WTC11 (cell line): ENCODE measurements at regions not wholly inside any gene's neighbourhood (a gene's known extent, or its start where the extent isn't known, plus 50 kb on each side); places are given as distances from the start of the nearest gene placed in this dataset.

ENCODE experiments used
- ATAC-seq: fragments of 200-7000 bp; cut with Tn5 transposase; 2 replicates; pipeline ENCODE4 v1.10.0; 2021; ENCODE audit warnings: mild to moderate bottlenecking, moderate library complexity
- CTCF ChIA-PET: fragments of 300-600 bp; sonication (Branson Sonifier 250); formaldehyde crosslinking; loops from one replicate; lab custom pipeline; 2021; ENCODE audit warnings: antibody characterized with exemption; lab: Charles Lee
- POLR2A ChIA-PET: fragments of 350-600 bp; sonication (Branson Sonifier 250); formaldehyde crosslinking; loops from one replicate; lab custom pipeline; 2021; ENCODE audit warnings: antibody characterized with exemption; lab: Charles Lee
- DNase-seq: peaks from one replicate; pipeline ENCODE4 v3.0.0; 2021; ENCODE audit warnings: low spot score
- H3K27ac Mint-ChIP-seq: 2 replicates; pipeline ENCODE4 v1.8.0; 2021; ENCODE audit warnings: mixed read lengths
- H3K27me3 Mint-ChIP-seq: 2 replicates; pipeline ENCODE4 v1.8.0; 2021; ENCODE audit warnings: low read depth, mild to moderate bottlenecking, moderate library complexity, mixed read lengths
- H3K36me3 Mint-ChIP-seq: 2 replicates; pipeline ENCODE4 v1.8.0; 2021; ENCODE audit warnings: mixed read lengths
- H3K4me1 Mint-ChIP-seq: 2 replicates; pipeline ENCODE4 v1.8.0; 2022; ENCODE audit warnings: mixed read lengths
- H3K4me3 Mint-ChIP-seq: 2 replicates; pipeline ENCODE4 v1.8.0; 2021; ENCODE audit warnings: mild to moderate bottlenecking, moderate library complexity, mixed read lengths
- H3K9me3 Mint-ChIP-seq: 2 replicates; pipeline ENCODE4 v1.8.0; 2021; ENCODE audit warnings: mixed read lengths
- AR ChIP-seq: fragments of 250-450 bp; sonication (Bioruptor Pico); IDR thresholded peaks from 2 replicates; pipeline ENCODE4 v1.9.0; 2021; ENCODE audit warnings: mild to moderate bottlenecking
- ATF6 ChIP-seq: sonication (generic); formaldehyde crosslinking; IDR thresholded peaks from 2 replicates; pipeline ENCODE4 v1.8.1; 2023; ENCODE audit warnings: mild to moderate bottlenecking, missing genetic modification reagents
- E2F5 ChIP-seq: sonication (generic); formaldehyde crosslinking; IDR thresholded peaks from 2 replicates; pipeline ENCODE4 v1.8.1; 2022; ENCODE audit warnings: mild to moderate bottlenecking, moderate library complexity, missing genetic modification reagents
- ELF4 ChIP-seq: sonication (generic); formaldehyde crosslinking; IDR thresholded peaks from 2 replicates; pipeline ENCODE4 v1.8.1; 2022; ENCODE audit warnings: low read depth, mild to moderate bottlenecking, moderate library complexity, missing genetic modification reagents
- ETV6 ChIP-seq: sonication (generic); formaldehyde crosslinking; IDR thresholded peaks from 2 replicates; pipeline ENCODE4 v1.8.1; 2022; ENCODE audit warnings: mild to moderate bottlenecking, missing genetic modification reagents
- FOXP4 ChIP-seq: sonication (generic); formaldehyde crosslinking; IDR thresholded peaks from 2 replicates; pipeline ENCODE4 v1.8.0; 2022; ENCODE audit warnings: mild to moderate bottlenecking, missing genetic modification reagents
- GABPB1 ChIP-seq: sonication (generic); formaldehyde crosslinking; IDR thresholded peaks from 2 replicates; pipeline ENCODE4 v1.8.1; 2023; ENCODE audit warnings: mild to moderate bottlenecking, missing genetic modification reagents
- IRF1 ChIP-seq: sonication (generic); formaldehyde crosslinking; IDR thresholded peaks from 2 replicates; pipeline ENCODE4 v1.8.0; 2023; ENCODE audit warnings: missing genetic modification reagents
- KAT7 ChIP-seq: sonication (generic); formaldehyde crosslinking; IDR thresholded peaks from 2 replicates; pipeline ENCODE4 v1.8.1; 2023; ENCODE audit warnings: missing genetic modification reagents, mild to moderate bottlenecking, borderline replicate concordance
- MXD4 ChIP-seq: fragments of 250-450 bp; sonication (Bioruptor Pico); IDR thresholded peaks from 2 replicates; pipeline ENCODE4 v1.8.0; 2021; ENCODE audit warnings: mild to moderate bottlenecking, moderate library complexity, borderline replicate concordance
- MYBL2 ChIP-seq: sonication (generic); formaldehyde crosslinking; IDR thresholded peaks from 2 replicates; pipeline ENCODE4 v1.8.1; 2023; ENCODE audit warnings: mild to moderate bottlenecking, moderate library complexity, missing genetic modification reagents
- NFE2L1 ChIP-seq: sonication (generic); formaldehyde crosslinking; IDR thresholded peaks from 2 replicates; pipeline ENCODE4 v1.8.1; 2023; ENCODE audit warnings: missing genetic modification reagents
- NR2C2 ChIP-seq: sonication (generic); formaldehyde crosslinking; IDR thresholded peaks from 2 replicates; pipeline ENCODE4 v1.8.0; 2022; ENCODE audit warnings: mild to moderate bottlenecking, missing genetic modification reagents
- ZNF121 ChIP-seq: sonication (generic); formaldehyde crosslinking; IDR thresholded peaks from 2 replicates; pipeline ENCODE4 v1.8.0; 2023; ENCODE audit warnings: missing genetic modification reagents
- ZNF138 ChIP-seq: sonication (generic); formaldehyde crosslinking; conservative IDR thresholded peaks from 2 replicates; pipeline ENCODE4 v1.8.1; 2022; ENCODE audit warnings: mild to moderate bottlenecking, moderate library complexity, missing genetic modification reagents
- ZNF219 ChIP-seq: sonication (generic); formaldehyde crosslinking; IDR thresholded peaks from 2 replicates; pipeline ENCODE4 v1.8.0; 2023; ENCODE audit warnings: missing genetic modification reagents, mild to moderate bottlenecking, borderline replicate concordance
- ZNF317 ChIP-seq: sonication (generic); formaldehyde crosslinking; IDR thresholded peaks from 2 replicates; pipeline ENCODE4 v1.8.1; 2023; ENCODE audit warnings: low read depth, mild to moderate bottlenecking, moderate library complexity, missing genetic modification reagents, borderline replicate concordance
- ZNF396 ChIP-seq: fragments of 250-450 bp; sonication (Bioruptor Pico); IDR thresholded peaks from 2 replicates; pipeline ENCODE4 v1.8.0; 2021; ENCODE audit warnings: mild to moderate bottlenecking, moderate library complexity, borderline replicate concordance
- ZNF423 ChIP-seq: fragments of 250-450 bp; sonication (Bioruptor Pico); IDR thresholded peaks from 2 replicates; pipeline ENCODE4 v2.1.2; 2022; ENCODE audit warnings: mild to moderate bottlenecking, moderate library complexity

GRCh38 chr12:92022093-92022492 lies 123.6 kb downstream of the BTG1 start (continued):
- TF ChIP-seq GABPB1 = no peak
- no peak for TF ChIP-seq MXD4 (CRISPR knock-in tag)
- TF ChIP-seq AR (CRISPR knock-in tag) = no peak
- no peak for TF ChIP-seq ATF6 (CRISPR knock-in tag)
- no peak for TF ChIP-seq ZNF423

GRCh38 chr12:92021666-92022035 lies 124.0 kb downstream of the BTG1 start:
- DNase-seq (peak; percentile 30), ATAC-seq (peak; percentile 100)
- Mint-ChIP-seq H3K27ac (peak overlapping the region; percentile 73), H3K4me3 (no peak overlapping the region), H3K4me1 (peaks cover 21% of the 10 kb centered on the region), H3K9me3 (peaks cover 7% of the 10 kb centered on the region; the same call in 1 of the 2 replicates), H3K36me3 (no peaks in the 10 kb centered on the region; the same call in 1 of the 2 replicates), H3K27me3 (no peaks in the 10 kb centered on the region)
- CTCF ChIA-PET = interaction anchor here (0.6 kb wide), 1 partner anchor 405 kb away, joined by 8 read pairs; no protein-coding TSS in a partner anchor
- 0 out of 2 replicates have a peak, but pooled peaks have one; percentile 13 for TF ChIP-seq ZNF317 (CRISPR knock-in tag)
- no peak for TF ChIP-seq ZNF138 (CRISPR knock-in tag)
- POLR2A ChIA-PET = no interaction called here

GRCh38 chr12:92020983-92021665 lies 124.5 kb downstream of the BTG1 start:
- POLR2A ChIA-PET = interaction anchor here (0.7 kb wide), 1 partner anchor 120 kb away, joined by 3 read pairs; no protein-coding TSS in a partner anchor
- no peaks in the 10 kb centered on the region for H3K27me3 Mint-ChIP-seq
- H3K4me3 Mint-ChIP-seq = no peak overlapping the region
- no peak for ATAC-seq
- H3K36me3 Mint-ChIP-seq = no peaks in the 10 kb centered on the region; the same call in 1 of the 2 replicates
- H3K4me1 Mint-ChIP-seq = peaks cover 21% of the 10 kb centered on the region
- CTCF ChIA-PET = no interaction called here
- TF ChIP-seq IRF1 (CRISPR knock-in tag) (no peak), NFE2L1 (CRISPR knock-in tag) (no peak)
- peak overlapping the region; percentile 73 for H3K27ac Mint-ChIP-seq
- no peak for DNase-seq
- H3K9me3 Mint-ChIP-seq = peaks cover 10% of the 10 kb centered on the region; the same call in 1 of the 2 replicates

GRCh38 chr12:92019491-92020277 lies 126.0 kb downstream of the BTG1 start:
- Mint-ChIP-seq H3K4me3 (no peak overlapping the region), H3K27me3 (no peaks in the 10 kb centered on the region), H3K36me3 (no peaks in the 10 kb centered on the region; the same call in 1 of the 2 replicates), H3K27ac (no peak overlapping the region), H3K4me1 (peaks cover 21% of the 10 kb centered on the region), H3K9me3 (peaks cover 13% of the 10 kb centered on the region; the same call in 1 of the 2 replicates)
- CTCF ChIA-PET = no interaction called here
- no peak for DNase-seq
- no peak for ATAC-seq
- POLR2A ChIA-PET = no interaction called here
- no peak for TF ChIP-seq MYBL2
- no peak for TF ChIP-seq ETV6 (CRISPR knock-in tag)
- TF ChIP-seq ZNF396 = no peak
- no peak for TF ChIP-seq ELF4 (CRISPR knock-in tag)
- TF ChIP-seq NR2C2 (CRISPR knock-in tag) = no peak
- TF ChIP-seq ZNF121 = no peak
- TF ChIP-seq KAT7 (CRISPR knock-in tag) = no peak
- no peak for TF ChIP-seq E2F5 (CRISPR knock-in tag)
- no peak for TF ChIP-seq FOXP4 (CRISPR knock-in tag)
- TF ChIP-seq NFE2L1 (CRISPR knock-in tag) = no peak
- TF ChIP-seq ZNF219 = no peak
